Esophagus squamous epithelium (tissue), 5 donors: ENCODE measurements at regions not wholly inside any gene's neighbourhood (a gene's known extent, or its start where the extent isn't known, plus 50 kb on each side); places are given as distances from the start of the nearest gene placed in this dataset.

Source experiments
- DNase-seq: peaks from one replicate; lab custom pipeline; 2025; lab: John Stamatoyannopoulos, UW
- H3K27ac ChIP-seq, 4 donors: fragments of 200-600 bp; sonication (generic); one replicate each; pipeline ENCODE4 v1.5.1; 2016 to 2019; ENCODE audit warnings: mild to moderate bottlenecking in 1 of 4
- H3K27me3 ChIP-seq, 4 donors: fragments of 200-600 bp; sonication (generic); 1 replicate in 3 of 4; 2 replicates in 1 of 4; pipeline versions ENCODE4 v1.5.1 to v1.6.0; 2017 to 2021; ENCODE audit warnings: antibody characterized with exemption in 1 of 4
- H3K36me3 ChIP-seq, 3 donors: fragments of 200-600 bp; sonication (generic); one replicate each; pipeline ENCODE4 v1.5.1; 2016 to 2019
- H3K4me1 ChIP-seq, 3 donors: fragments of 200-600 bp; sonication (generic); one replicate each; pipeline ENCODE4 v1.5.1; 2017 to 2019
- H3K4me3 ChIP-seq, 4 donors: fragments of 200-600 bp; sonication (generic); 1 replicate in 3 of 4; 2 replicates in 1 of 4; pipeline ENCODE4 v1.5.1; 2016 to 2019; ENCODE audit warnings: mild to moderate bottlenecking in 2 of 4, moderate library complexity in 1 of 4
- H3K9me3 ChIP-seq, 3 donors: fragments of 200-600 bp; sonication (generic); one replicate each; pipeline ENCODE4 v1.5.1; 2016 to 2019
- POLR2A ChIP-seq, 4 donors: fragments of 450-650 bp; IDR thresholded peaks; one replicate each; pipeline ENCODE4 v1.6.1; 2017; ENCODE audit warnings: antibody characterized with exemption in 4 of 4, mild to moderate bottlenecking in 4 of 4, moderate library complexity in 3 of 4
- WGBS, 2 donors: methylation state at CpG; one replicate each; pipeline ENCODE4 v1.1.5; 2018; 5-methylcytosine and 5-hydroxymethylcytosine counted together
- intact Hi-C: fragments of 100-400 bp; cut with DNase I; formaldehyde crosslinking; loops from one replicate; pipeline ENCODE4 v1.15.0; 2022
- TF ChIP-seq, protein P1 (sequence below), 6 experiments: fragments of 450-650 bp in 4 of 6; fragments of 200-600 bp in 2 of 6; sonication (generic) in 2 of 6; IDR thresholded peaks; one replicate each; pipeline ENCODE4 v1.5.1; 2016 to 2019; ENCODE audit warnings: antibody characterized with exemption in 6 of 6, mild to moderate bottlenecking in 4 of 6, moderate library complexity in 4 of 6
- donor health status: DM: yes; HTN: yes; CAD: no.

GRCh38 chr9:127553793-127554192, 58.3 kb upstream of the STXBP1 start:
- H3K27ac ChIP-seq: peak overlapping the region in 3 of 4 donors; percentile 32 to 99 (median 99)
- 0% methylated on average over 1 of the region's 4 CpGs; no CpG with 5 or more reads in 1 of the 2 donors for WGBS, 2 donors

DNA sequence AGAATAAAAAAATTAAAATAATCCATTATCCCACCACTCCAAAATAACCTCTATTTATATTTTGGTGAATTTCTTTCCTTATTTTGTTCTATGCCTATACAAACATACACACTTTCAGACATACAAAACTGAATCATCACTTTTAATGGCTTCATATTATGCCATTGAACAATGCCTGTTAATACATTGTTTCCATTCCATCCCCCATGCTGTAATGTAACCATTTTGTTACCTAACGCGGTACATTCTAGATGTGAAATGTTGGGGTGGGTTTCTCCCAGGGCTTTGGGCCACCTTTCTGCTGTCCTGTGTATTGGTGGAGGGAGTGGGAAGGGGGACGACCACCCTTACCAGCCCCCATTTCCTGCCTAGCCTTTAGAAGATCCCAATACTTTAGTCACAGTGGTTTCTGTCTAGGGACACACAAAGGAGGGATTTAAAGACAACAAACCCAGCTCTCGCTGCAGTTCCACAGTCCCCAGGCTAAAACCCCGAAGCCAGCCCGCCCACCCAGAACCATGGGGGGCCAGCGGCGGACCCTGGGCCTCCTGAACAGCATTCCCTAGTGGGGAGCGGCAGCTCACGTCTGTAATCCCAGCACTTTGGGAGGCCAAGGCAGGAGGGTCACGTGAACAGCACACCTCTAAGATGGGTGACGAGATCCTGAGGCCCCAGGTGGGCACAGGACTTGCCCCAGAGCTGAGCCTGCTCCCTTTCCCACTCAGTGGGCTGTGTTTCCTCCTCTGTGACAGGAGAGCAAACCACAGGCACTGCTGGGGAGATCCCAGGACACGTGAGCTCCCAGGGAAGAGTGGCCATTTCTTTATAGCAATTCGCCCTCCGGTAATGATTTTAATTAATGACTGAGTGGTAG, 56.9 kb upstream of the STXBP1 start:
- intact Hi-C loops: no loop called here
- Histone ChIP-seq H3K9me3 (no peaks in the 10 kb centered on the region), H3K4me1 (peaks cover 61 to 98% (median 84%) of the 10 kb centered on the region in 3 donors), H3K36me3 (peaks cover under 1 to 69% (median 33%) of the 10 kb centered on the region in 3 donors), H3K27ac (peak overlapping the region; percentile 99 to 100 (median 99)), H3K27me3 (no peaks in the 10 kb centered on the region), H3K4me3 (peak overlapping the region in 3 of 4 donors; percentile 12 to 43 (median 20))
- no peak for DNase-seq
- 40 to 55% methylated on average over 7 to 8 of the region's 15 CpGs for WGBS, 2 donors
- TF ChIP-seq POLR2A (IDR thresholded peaks at IDR 0.05): no peak
- TF ChIP-seq, protein P1, sequence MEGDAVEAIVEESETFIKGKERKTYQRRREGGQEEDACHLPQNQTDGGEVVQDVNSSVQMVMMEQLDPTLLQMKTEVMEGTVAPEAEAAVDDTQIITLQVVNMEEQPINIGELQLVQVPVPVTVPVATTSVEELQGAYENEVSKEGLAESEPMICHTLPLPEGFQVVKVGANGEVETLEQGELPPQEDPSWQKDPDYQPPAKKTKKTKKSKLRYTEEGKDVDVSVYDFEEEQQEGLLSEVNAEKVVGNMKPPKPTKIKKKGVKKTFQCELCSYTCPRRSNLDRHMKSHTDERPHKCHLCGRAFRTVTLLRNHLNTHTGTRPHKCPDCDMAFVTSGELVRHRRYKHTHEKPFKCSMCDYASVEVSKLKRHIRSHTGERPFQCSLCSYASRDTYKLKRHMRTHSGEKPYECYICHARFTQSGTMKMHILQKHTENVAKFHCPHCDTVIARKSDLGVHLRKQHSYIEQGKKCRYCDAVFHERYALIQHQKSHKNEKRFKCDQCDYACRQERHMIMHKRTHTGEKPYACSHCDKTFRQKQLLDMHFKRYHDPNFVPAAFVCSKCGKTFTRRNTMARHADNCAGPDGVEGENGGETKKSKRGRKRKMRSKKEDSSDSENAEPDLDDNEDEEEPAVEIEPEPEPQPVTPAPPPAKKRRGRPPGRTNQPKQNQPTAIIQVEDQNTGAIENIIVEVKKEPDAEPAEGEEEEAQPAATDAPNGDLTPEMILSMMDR (IDR thresholded peaks at IDR 0.05): no peak

More at GRCh38 chr9:127553793-127554192, 58.3 kb upstream of the STXBP1 start:
- H3K27me3 ChIP-seq: no peaks in the 10 kb centered on the region
- intact Hi-C loops: no loop called here
- no peak overlapping the region for H3K4me3 ChIP-seq
- peaks cover 0 to 69% (median 36%) of the 10 kb centered on the region in 3 donors for H3K36me3 ChIP-seq
- DNase-seq: no peak
- H3K4me1 ChIP-seq: peaks cover 53 to 98% (median 82%) of the 10 kb centered on the region in 3 donors
- TF ChIP-seq, protein P1 (IDR thresholded peaks at IDR 0.05): no peak
- no peaks in the 10 kb centered on the region for H3K9me3 ChIP-seq

DNA sequence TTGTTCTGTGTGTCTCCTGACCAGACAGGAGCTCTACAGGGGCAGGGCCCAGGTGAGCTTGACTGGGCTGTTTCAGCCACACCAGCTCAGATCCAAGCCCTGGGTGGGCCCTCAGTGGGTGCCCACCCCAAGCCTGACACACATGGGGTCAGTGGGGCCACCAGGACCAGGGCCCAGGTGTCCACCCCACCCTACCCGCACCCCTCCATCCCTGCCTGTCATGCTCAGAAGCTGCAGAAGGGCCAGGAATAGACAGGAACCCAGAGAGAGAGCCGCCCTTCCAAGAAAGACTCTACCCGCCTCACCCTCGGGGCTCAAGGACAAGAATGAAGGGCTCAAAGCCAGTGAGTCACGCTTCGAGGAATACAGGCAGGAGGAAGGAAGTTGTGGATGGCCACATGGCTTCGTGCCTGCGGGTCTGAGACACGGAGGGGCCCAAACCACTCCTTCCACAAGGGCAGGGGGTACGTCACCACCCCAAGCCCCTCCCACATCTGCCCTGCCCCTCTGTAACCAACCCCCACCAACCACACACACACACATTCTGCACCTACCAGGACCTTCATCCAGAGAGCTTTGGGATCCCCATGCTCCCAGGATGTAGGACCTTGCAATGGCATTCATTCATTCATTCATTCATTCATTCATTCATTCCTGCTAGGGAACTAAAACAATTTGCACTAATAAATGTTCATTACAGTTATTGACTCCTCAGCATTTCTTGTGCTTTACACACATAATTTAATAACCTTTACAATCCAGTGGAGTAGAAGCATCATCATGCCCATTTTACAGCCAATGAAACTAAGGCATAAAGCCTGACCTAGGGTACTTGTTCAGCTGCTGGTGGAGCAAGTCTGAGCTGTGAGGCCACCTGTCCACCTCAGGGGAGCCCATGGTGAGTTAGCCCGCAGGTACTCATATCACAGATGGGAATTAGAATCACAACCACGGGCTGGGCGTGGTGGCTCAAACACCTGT, 55.9 kb upstream of the STXBP1 start:
- Histone ChIP-seq H3K9me3 (no peaks in the 10 kb centered on the region), H3K27me3 (no peaks in the 10 kb centered on the region), H3K4me1 (peaks cover 64 to 98% (median 84%) of the 10 kb centered on the region in 3 donors), H3K4me3 (peak overlapping the region in 3 of 4 donors; percentile 12 to 43 (median 20)), H3K36me3 (peaks cover 5 to 70% (median 42%) of the 10 kb centered on the region in 3 donors), H3K27ac (peak overlapping the region; percentile 99 to 100 (median 99))
- intact Hi-C loops: no loop called here
- 15 to 20% methylated on average over 3 to 7 of the region's 13 CpGs for WGBS, 2 donors
- no peak for DNase-seq
- no peak for TF ChIP-seq POLR2A (IDR thresholded peaks at IDR 0.05)
- TF ChIP-seq, protein P1 (IDR thresholded peaks at IDR 0.05): no peak

GRCh38 chr9:127556871-127557270, 55.2 kb upstream of the STXBP1 start:
- intact Hi-C loops: no loop called here
- Histone ChIP-seq H3K4me1 (peaks cover 72 to 98% (median 85%) of the 10 kb centered on the region in 3 donors), H3K36me3 (peaks cover 5 to 69% (median 43%) of the 10 kb centered on the region in 3 donors), H3K27me3 (no peaks in the 10 kb centered on the region), H3K4me3 (peak overlapping the region in 2 of 4 donors; percentile 8 to 15), H3K27ac (peak overlapping the region; percentile 99 to 100 (median 99)), H3K9me3 (no peaks in the 10 kb centered on the region)
- TF ChIP-seq, protein P1 (IDR thresholded peaks at IDR 0.05): no peak
- TF ChIP-seq POLR2A (IDR thresholded peaks at IDR 0.05): no peak
- no peak for DNase-seq
- 33 to 64% methylated on average over 2 to 3 of the region's 4 CpGs for WGBS, 2 donors
